ENCODE measurements at regions not wholly inside any gene's neighbourhood (a gene's known extent, or its start where the extent isn't known, plus 50 kb on each side); places are given as distances from the start of the nearest gene placed in this dataset.

GRCh38 chr18:79599441-79599931 is 80.1 kb upstream of the CTDP1 start:
- Histone ChIP-seq H3K9me3 (no peaks in the 10 kb centered on the region), H3K27me3 (no peaks in the 10 kb centered on the region), H3K4me1 (no peaks in the 10 kb centered on the region), H3K36me3 (no peaks in the 10 kb centered on the region), H3K4me3 (no peak overlapping the region), H3K27ac (no peak overlapping the region)
- intact Hi-C loops (cut with DNase I), result no loop called here
- peak in 1 of 2 donors; percentile 52 for TF ChIP-seq POLR2AphosphoS5 (IDR thresholded peaks at IDR 0.05; ENCODE audit: insufficient read depth in 1 of 2, low read depth in 1 of 2)
- no peak for TF ChIP-seq POLR2A (IDR thresholded peaks at IDR 0.05)
- no peak for DNase-seq (ENCODE audit: extremely low spot score in 2 of 2)

- H3K9me3 ChIP-seq, result no peaks in the 10 kb centered on the region
- H3K4me1 ChIP-seq, result no peaks in the 10 kb centered on the region
- H3K27ac ChIP-seq, result no peak overlapping the region
- intact Hi-C loops (cut with DNase I), result no loop called here
- no peaks in the 10 kb centered on the region for H3K27me3 ChIP-seq
- no peaks in the 10 kb centered on the region for H3K36me3 ChIP-seq
- DNase-seq (ENCODE audit: extremely low spot score in 2 of 2), result no peak
- TF ChIP-seq POLR2AphosphoS5 (IDR thresholded peaks at IDR 0.05; ENCODE audit: insufficient read depth in 1 of 2, low read depth in 1 of 2) (no peak), POLR2A (IDR thresholded peaks at IDR 0.05) (no peak), CTCF (IDR thresholded peaks at IDR 0.05) (no peak)
- H3K4me3 ChIP-seq, result no peak overlapping the region
Observed at GRCh38 chr18:79600141-79600540, 79.5 kb upstream of the CTDP1 start.

GRCh38 chr18:79600596-79600995 is 79.0 kb upstream of the CTDP1 start:
- Histone ChIP-seq H3K36me3 (no peaks in the 10 kb centered on the region), H3K27me3 (no peaks in the 10 kb centered on the region), H3K4me3 (no peak overlapping the region), H3K9me3 (no peaks in the 10 kb centered on the region), H3K4me1 (no peaks in the 10 kb centered on the region), H3K27ac (no peak overlapping the region)
- intact Hi-C loops (cut with DNase I), result no loop called here
- TF ChIP-seq POLR2AphosphoS5 (IDR thresholded peaks at IDR 0.05; ENCODE audit: insufficient read depth in 1 of 2, low read depth in 1 of 2) (no peak), POLR2A (IDR thresholded peaks at IDR 0.05) (no peak), CTCF (IDR thresholded peaks at IDR 0.05) (no peak)
- no peak for DNase-seq (ENCODE audit: extremely low spot score in 2 of 2)

- Histone ChIP-seq H3K4me1 (no peaks in the 10 kb centered on the region), H3K9me3 (no peaks in the 10 kb centered on the region), H3K27me3 (no peaks in the 10 kb centered on the region), H3K27ac (no peak overlapping the region), H3K36me3 (no peaks in the 10 kb centered on the region), H3K4me3 (no peak overlapping the region)
- intact Hi-C loops (cut with DNase I), result no loop called here
- DNase-seq (ENCODE audit: extremely low spot score in 2 of 2), result no peak
- TF ChIP-seq POLR2A (IDR thresholded peaks at IDR 0.05) (no peak), POLR2AphosphoS5 (IDR thresholded peaks at IDR 0.05; ENCODE audit: insufficient read depth in 1 of 2, low read depth in 1 of 2) (no peak), CTCF (IDR thresholded peaks at IDR 0.05) (no peak)
Observed at GRCh38 chr18:79601234-79601633, 78.4 kb upstream of the CTDP1 start.

- H3K9me3 ChIP-seq, result no peaks in the 10 kb centered on the region
- H3K4me3 ChIP-seq, result no peak overlapping the region
- intact Hi-C loops (cut with DNase I), result no loop called here
- no peak for DNase-seq (ENCODE audit: extremely low spot score in 2 of 2)
- no peaks in the 10 kb centered on the region for H3K36me3 ChIP-seq
- no peaks in the 10 kb centered on the region for H3K4me1 ChIP-seq
- no peak overlapping the region for H3K27ac ChIP-seq
- TF ChIP-seq POLR2AphosphoS5 (IDR thresholded peaks at IDR 0.05; ENCODE audit: insufficient read depth in 1 of 2, low read depth in 1 of 2), result no peak
- no peaks in the 10 kb centered on the region for H3K27me3 ChIP-seq
Observed at GRCh38 chr18:79603321-79604204, 76.0 kb upstream of the CTDP1 start.

Data from vagina (tissue), 2 donors.